ENCODE measurements at regions not wholly inside any gene's neighbourhood (a gene's known extent, or its start where the extent isn't known, plus 50 kb on each side); places are given as distances from the start of the nearest gene placed in this dataset.
"Not testable (repeated sequence)": the region's sequence is repeated elsewhere in the genome, so short reads cannot be mapped to it uniquely, and the experiment has no call there.

DNA sequence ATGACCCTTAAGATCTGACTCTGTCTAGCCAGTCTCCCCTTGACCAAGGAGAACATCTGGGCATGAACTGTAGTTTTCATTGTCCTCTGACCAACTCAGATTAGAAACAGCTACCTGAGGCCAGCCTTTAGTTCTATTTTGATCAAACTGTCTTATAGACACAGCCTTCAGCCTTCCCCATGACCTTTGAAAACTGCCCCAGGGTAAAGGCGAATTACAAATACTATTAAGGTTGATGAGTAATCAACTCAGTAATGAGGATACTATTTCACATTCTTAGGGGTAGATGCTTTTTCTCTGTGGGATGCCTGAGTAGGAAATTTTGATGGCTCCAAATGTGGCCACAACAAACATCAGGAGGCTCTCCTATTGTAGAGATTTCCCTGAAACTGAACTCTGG, 125.8 kb upstream of the ERV3-1 start:
- H3K4me3 ChIP-seq (ENCODE audit: low read depth, low read length); DNase-seq (ENCODE audit: low read depth): not testable (repeated sequence)

DNA sequence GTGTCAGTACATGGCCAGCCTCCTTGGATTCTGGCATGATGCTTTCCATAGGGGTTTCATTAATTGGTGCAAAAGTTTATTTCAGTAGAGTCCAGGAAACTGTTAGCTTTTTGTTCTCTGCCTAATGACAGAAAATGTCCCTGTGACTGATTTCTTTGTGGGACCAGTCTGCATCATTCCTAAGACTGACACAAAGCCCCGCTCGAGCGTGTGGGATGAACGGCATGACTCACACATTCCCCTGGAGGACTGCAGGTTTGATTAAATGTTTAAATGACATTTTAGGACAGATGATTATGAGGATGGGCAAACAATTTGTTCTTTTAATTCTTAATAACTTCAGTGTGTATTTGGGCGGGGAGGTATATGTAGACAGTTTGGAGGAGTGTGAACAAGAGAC, 120.9 kb upstream of the ERV3-1 start:
- not testable (repeated sequence) for DNase-seq (ENCODE audit: low read depth); H3K4me3 ChIP-seq (ENCODE audit: low read depth, low read length)

DNA sequence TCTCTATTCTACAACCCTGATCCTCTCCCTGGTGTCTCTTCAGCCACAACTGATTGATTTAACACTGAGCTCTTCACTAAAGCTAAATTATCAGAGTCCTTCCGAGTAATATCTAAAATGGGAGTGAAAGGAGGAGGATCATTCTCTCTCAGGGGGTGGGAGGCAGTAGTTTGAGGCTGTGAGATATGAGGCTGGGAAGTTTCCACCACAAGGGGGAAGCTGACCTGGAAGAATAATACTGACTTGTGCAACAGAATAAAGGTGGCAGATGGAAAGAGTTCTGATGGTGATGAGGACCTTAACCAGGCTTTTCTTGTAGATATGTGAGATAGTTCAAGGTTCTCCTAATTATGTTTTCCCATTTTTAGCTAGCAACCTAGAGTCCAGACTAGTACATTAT, 118.1 kb upstream of the ERV3-1 start:
- DNase-seq (ENCODE audit: low read depth); H3K4me3 ChIP-seq (ENCODE audit: low read depth, low read length): not testable (repeated sequence)

DNA sequence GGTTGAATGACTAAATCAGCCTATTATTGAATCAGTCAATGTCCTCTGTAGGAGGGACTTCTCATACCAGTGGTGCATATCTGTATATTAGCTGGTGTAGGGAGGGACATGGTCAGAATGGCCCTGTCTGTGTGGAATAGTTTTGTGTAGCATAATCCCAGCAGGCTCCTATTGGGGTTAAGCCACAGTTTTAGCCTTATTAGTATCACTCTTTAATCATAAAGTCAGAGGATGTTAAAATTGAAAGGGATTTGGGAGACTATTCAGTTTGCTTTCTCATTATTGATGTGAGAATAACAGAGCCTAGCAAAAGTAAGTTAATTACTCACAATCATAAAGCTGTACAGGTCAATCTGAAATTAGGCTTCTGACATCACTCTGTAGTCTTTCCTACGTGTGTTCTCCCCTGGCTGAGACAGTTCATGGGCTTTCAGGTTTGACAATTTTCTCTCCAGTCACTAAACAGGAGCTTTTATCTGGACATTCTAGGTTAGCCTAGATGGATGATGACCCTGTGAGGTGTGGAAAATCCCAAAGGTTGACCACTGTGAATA, 99.2 kb upstream of the ERV3-1 start:
- DNase-seq (ENCODE audit: low read depth); H3K4me3 ChIP-seq (ENCODE audit: low read depth, low read length): not testable (repeated sequence)

DNA sequence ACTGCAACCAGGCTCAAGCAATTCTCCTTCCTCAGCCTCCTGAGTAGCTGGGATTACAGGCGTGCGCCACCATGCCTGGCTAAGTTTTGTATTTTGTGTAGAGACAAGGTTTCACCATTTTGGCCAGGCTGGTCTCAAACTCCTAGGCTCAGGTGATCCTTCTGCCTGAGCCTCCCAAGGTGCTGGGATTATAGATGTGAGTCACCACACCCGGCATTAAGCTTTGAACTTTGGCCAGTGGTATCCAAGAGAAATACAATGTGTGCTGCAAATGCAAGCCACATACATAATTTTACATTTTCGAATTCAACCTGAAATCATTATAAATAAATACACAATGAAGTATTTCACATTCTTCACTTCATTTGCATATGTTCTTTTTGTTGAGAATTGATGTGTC, 94.0 kb upstream of the ERV3-1 start:
- DNase-seq (ENCODE audit: low read depth); H3K4me3 ChIP-seq (ENCODE audit: low read depth, low read length): not testable (repeated sequence)

DNA sequence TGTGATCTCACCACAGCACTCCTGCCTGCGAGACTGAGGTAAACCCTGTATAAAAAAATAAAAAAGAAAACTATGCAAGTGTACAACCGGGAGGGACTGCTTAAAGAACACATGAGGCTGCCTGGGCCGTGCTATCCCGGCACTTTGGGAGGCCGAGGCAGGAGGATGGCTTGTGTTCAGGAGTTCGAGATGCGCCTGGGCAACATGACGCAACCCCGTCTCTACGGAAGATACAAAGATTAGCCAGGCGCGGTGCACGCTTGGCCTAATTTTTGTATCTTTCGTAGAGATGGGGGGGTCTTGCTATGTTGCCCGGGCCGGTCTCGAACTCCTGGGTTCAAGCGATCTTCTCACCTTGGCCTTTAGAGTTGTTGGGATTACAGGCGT, 75.2 kb upstream of the ERV3-1 start:
- not testable (repeated sequence) for DNase-seq (ENCODE audit: low read depth)
- H3K4me3 ChIP-seq (ENCODE audit: low read depth, low read length): peak overlapping the region; percentile 72

DNA sequence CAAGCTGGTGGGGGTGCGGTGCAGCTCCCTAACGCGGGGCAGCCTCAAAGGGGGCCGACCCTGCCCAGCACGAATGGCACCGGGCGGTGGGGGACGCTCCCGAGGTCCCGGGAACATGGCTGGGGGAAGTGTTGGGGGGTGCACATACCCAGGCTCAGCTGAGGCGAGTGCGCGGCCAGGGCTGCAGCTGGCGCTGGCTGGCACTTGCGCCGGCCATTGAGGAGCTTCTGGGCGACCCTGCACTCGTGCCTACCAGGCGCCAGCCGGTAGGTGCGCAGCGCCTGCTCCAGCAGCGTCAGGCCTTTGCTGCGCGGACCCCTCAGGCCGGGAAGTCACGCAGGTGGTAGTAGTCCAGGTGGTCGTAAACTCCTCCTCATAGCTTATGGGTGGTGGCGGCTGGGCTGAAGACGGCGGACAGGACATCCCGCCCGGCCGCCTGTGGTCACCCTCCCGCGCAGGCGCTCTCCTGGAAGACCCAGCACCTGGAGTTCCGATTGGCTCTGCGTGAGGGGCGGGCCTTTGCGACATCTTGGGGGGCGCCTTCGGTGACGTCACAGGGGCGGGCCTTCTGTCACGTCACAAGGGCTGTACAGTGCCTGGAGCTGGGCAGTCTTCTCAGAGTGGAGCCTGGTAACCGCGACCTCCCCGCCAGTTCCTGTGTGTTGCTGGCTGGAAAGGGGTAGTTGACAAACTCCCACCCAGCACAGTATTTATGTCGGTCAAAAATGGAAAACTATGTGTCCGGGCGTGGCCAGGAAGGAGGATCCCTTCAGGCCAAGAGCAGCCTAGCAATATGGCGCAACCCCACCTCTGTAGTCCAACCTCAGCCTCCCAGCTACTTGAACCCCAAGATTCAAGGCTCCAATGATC, 74.5 kb upstream of the ERV3-1 start:
- peak; percentile 56 for DNase-seq (ENCODE audit: low read depth)
- H3K4me3 ChIP-seq (ENCODE audit: low read depth, low read length): peak overlapping the region; percentile 72

DNA sequence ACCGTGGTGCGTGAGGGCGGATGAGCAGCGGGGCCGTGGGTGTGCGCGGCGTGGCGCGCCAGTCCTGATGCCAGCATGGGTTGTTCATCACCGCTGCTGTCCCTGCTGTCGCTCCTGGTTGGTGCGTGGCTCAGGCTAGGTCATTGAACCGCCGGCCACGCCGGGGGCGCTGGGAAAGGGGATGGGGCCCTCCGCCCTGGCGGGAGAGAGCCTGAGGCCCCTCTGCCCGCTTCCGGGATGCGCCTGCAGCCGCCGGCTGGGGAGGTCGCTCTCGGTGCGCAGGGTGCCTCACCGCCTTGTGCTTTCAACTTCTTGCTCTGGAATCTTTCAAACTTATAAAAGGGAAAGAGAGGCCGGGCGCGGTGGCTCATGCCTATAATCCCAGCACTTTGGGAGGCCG, 68.5 kb upstream of the ERV3-1 start:
- H3K4me3 ChIP-seq (ENCODE audit: low read depth, low read length); DNase-seq (ENCODE audit: low read depth): not testable (repeated sequence)

DNA sequence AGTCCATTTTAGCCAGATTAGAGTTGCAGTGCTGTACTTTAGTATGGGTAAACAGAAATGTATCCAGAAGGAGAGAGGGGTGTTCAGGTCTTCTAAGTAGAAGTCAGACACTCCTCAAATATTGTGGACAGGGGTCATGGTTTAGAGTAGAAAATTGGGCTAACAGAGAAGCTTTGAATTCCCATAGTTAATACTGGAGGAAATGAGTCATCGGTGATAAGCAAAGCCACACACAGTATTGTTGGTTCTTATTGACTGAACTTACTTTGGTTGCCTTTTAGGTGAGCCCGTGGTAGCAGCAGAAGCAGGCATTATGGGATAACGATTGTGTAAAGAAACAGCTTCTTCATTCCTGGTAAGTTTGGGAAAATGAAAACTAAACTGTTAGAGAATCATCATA, 66.7 kb upstream of the ERV3-1 start:
- not testable (repeated sequence) for DNase-seq (ENCODE audit: low read depth); H3K4me3 ChIP-seq (ENCODE audit: low read depth, low read length)

DNA sequence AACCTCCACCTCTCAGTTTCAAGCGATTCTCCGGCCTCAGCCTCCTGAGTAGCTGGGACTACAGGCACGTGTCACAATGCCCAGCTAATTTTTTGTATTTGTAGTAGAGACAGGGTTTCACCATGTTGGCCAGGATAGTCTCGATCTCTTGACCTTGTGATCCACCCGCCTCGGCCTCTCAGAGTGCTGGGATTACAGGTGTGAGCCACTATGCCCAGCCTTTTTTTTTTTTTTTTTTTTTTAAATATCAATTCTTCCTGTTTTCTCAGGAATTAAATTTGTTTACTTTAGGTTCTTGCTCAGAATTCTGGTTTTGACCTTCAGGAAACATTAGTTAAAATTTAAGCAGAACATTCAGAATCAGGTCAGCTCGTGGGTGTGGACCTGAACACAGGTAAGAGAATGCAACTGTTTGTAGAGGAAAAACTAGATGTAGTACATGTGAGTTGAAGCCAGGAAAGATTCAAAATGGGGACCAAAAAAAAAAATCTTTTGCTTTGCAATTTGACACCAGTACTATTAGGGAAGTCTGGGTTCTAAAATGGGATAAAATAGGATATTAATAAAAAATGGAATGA, 65.5 kb upstream of the ERV3-1 start:
- DNase-seq (ENCODE audit: low read depth); H3K4me3 ChIP-seq (ENCODE audit: low read depth, low read length): not testable (repeated sequence)

DNA sequence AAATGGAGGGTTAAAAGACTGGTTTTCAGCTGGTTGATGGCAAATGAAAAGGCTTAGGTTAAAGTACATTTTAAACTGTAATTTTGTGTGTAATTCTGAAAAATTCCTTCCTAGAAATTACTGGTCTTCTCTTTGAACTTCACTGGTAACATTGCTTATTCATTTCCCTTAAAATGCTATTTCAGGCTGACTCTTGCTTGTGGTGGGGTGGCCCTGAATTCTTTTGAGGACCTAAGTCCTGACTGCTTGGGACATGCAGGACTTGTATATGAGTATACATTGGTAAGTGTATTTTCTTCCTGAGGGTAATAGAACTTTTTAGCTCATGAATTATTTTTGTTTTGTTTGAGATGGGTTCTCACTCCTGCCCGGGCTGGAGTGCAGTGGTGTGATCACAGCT, 63.0 kb upstream of the ERV3-1 start:
- H3K4me3 ChIP-seq (ENCODE audit: low read depth, low read length); DNase-seq (ENCODE audit: low read depth): not testable (repeated sequence)

DNA sequence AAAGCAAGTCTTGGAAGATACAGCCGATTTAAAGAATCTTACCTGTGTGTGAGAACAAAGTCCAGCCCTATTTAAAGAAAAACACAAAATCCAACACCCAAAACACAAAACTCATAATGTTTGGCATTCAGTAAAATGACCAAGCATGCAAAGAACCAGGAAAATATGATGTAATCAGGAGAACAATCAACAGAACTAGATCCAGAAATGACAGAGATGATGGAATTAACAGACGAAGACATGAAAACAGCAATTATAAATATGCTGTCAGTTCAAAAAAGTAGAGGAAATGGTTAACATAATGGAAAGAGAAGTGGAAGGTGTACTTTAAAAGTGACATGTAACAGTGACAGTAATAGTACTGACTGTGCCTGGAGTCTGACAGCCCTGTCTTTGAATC, 56.1 kb upstream of the ERV3-1 start:
- H3K4me3 ChIP-seq (ENCODE audit: low read depth, low read length); DNase-seq (ENCODE audit: low read depth): not testable (repeated sequence)

DNA sequence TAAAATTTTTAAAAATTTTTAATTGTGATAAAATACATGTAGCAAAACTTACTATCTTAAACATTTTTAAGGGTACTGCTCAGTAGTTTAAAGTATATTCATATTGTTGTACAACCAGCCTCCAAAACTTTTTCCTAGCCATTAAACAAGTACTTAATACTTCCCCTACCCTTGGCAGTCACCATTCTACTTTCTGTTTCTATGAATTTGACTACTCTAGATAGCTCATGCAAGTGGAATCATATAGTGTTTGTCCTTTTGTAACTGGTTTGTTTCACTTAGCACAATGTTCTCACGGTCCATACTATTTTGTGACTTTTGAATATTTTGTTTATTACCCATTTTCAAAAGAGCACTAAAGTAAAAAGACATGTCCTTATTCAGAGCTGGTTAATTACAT, 52.8 kb upstream of the ERV3-1 start:
- not testable (repeated sequence) for H3K4me3 ChIP-seq (ENCODE audit: low read depth, low read length); DNase-seq (ENCODE audit: low read depth)

Data from LNCaP clone FGC (cell line).